Chondrocyte (in vitro differentiated cells): ENCODE measurements at regions not wholly inside any gene's neighbourhood (a gene's known extent, or its start where the extent isn't known, plus 50 kb on each side); places are given as distances from the start of the nearest gene placed in this dataset.
A peak's percentile ranks its signal among the peaks of the same experiment; 100 is the strongest.

Experiments used
- DNase-seq: peaks from one replicate; pipeline ENCODE4 v3.0.0; 2021; ENCODE audit warnings: mixed read lengths, low spot score
- H3K27ac Mint-ChIP-seq: one replicate; pipeline ENCODE4 v1.8.0; 2021; ENCODE audit warnings: mild to moderate bottlenecking, moderate library complexity, mixed read lengths; ENCODE audit not compliant: unreplicated experiment
- H3K27me3 Mint-ChIP-seq: 2 replicates; pipeline ENCODE4 v1.8.0; 2021; ENCODE audit warnings: low read depth, mixed read lengths
- H3K36me3 Mint-ChIP-seq: 2 replicates; pipeline ENCODE4 v1.8.0; 2021; ENCODE audit warnings: low read depth, mixed read lengths
- H3K4me1 Mint-ChIP-seq: 2 replicates; pipeline ENCODE4 v1.8.0; 2021; ENCODE audit warnings: low read depth, mild to moderate bottlenecking, mixed read lengths
- H3K4me3 Mint-ChIP-seq: one replicate; pipeline ENCODE4 v1.8.0; 2021; ENCODE audit warnings: mild to moderate bottlenecking, moderate library complexity, mixed read lengths; ENCODE audit not compliant: unreplicated experiment
- H3K9me3 Mint-ChIP-seq: 2 replicates; pipeline ENCODE4 v1.8.0; 2021; ENCODE audit warnings: low read depth, mixed read lengths
- TF ChIP-seq, protein P1 (sequence below): fragments of 200-600 bp; sonication (generic); IDR thresholded peaks from 2 replicates; pipeline ENCODE4 v1.5.0; 2021; ENCODE audit warnings: antibody characterized with exemption, mild to moderate bottlenecking, moderate library complexity

DNA sequence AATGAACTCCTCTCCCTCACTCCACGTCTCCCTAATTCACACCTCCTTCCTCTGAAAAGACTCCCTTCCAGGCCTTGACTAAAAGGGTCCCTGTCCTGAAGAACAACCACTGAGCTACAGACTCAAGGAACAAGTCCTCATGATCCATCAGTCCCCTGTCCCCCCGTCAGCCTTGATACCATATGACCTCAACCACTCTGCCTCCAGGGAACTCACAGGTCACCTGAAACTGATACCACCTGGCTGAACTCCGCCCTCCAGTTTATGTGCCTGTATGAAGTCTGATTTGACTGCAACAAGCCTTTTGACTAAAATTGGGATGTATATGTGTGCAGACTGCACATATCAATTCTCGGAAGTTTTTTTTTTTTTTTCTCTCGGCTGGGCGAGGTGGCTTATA is 88.7 kb downstream of the UGCG start:
- TF ChIP-seq, protein P1, sequence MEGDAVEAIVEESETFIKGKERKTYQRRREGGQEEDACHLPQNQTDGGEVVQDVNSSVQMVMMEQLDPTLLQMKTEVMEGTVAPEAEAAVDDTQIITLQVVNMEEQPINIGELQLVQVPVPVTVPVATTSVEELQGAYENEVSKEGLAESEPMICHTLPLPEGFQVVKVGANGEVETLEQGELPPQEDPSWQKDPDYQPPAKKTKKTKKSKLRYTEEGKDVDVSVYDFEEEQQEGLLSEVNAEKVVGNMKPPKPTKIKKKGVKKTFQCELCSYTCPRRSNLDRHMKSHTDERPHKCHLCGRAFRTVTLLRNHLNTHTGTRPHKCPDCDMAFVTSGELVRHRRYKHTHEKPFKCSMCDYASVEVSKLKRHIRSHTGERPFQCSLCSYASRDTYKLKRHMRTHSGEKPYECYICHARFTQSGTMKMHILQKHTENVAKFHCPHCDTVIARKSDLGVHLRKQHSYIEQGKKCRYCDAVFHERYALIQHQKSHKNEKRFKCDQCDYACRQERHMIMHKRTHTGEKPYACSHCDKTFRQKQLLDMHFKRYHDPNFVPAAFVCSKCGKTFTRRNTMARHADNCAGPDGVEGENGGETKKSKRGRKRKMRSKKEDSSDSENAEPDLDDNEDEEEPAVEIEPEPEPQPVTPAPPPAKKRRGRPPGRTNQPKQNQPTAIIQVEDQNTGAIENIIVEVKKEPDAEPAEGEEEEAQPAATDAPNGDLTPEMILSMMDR, result no peak
- Mint-ChIP-seq H3K9me3 (peaks cover 2% of the 10 kb centered on the region), H3K27me3 (peaks cover 2% of the 10 kb centered on the region)

DNA sequence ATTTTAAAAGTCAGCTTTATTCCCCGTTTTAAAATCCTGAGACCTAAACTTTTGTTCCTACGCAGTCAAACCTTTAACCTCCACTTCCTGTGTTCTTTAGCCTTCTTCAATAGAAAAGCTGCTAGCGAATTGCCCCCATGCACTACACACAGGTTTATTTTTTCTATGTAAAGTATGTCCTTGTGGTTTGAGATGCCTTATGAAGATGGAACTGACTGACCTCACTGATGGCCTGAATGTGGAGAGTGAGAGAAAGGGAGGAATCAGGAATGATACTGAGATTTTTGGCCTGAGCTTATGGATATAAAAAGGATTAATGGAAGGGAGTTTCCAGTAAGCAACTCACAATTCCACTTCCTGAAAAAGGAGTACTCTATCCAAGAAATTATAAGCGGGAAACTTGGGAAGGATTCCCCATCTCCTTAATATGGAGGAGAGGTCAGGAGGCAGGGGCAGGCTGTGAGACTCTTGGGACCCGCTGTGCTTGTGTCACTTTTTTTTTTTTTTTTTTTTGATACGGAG is 89.5 kb downstream of the UGCG start:
- Mint-ChIP-seq H3K36me3 (no peaks in the 10 kb centered on the region), H3K27me3 (peaks cover 2% of the 10 kb centered on the region), H3K27ac (peak overlapping the region; percentile 5), H3K4me3 (no peak overlapping the region), H3K4me1 (peaks cover 5% of the 10 kb centered on the region), H3K9me3 (peaks cover 4% of the 10 kb centered on the region)
- DNase-seq, result no peak
- TF ChIP-seq, protein P1, result no peak

More for the DNA sequence above, 88.7 kb downstream of the UGCG start:
- H3K36me3 Mint-ChIP-seq, result no peaks in the 10 kb centered on the region
- DNase-seq, result no peak
- H3K27ac Mint-ChIP-seq, result no peak overlapping the region
- peaks cover 5% of the 10 kb centered on the region for H3K4me1 Mint-ChIP-seq
- no peak overlapping the region for H3K4me3 Mint-ChIP-seq
